Panc1 (cell line): ENCODE measurements at regions not wholly inside any gene's neighbourhood (a gene's known extent, or its start where the extent isn't known, plus 50 kb on each side); places are given as distances from the start of the nearest gene placed in this dataset.

Experiments
- ATAC-seq: fragments of 200-7000 bp; cut with Tn5 transposase; 2 replicates; pipeline ENCODE4 v1.9.1; 2020; ENCODE audit warnings: mild to moderate bottlenecking, moderate library complexity
- BruUV-seq: library from RNA; stranded (reverse); fragments of 400-500 nt; replicated peaks from 2 replicates; lab custom pipeline; 2021; lab: Mats Ljungman, UMichigan
- CTCF ChIA-PET: fragments of 300-600 bp; sonication (Branson Sonifier 250); formaldehyde crosslinking; loops from one replicate; lab custom pipeline; 2022; ENCODE audit warnings: antibody characterized with exemption; lab: Charles Lee
- POLR2A ChIA-PET: fragments of 300-600 bp; sonication (Branson Sonifier 250); formaldehyde crosslinking; loops from one replicate; lab custom pipeline; 2022; ENCODE audit warnings: antibody characterized with exemption; lab: Charles Lee
- DNase-seq: peaks from one replicate; pipeline ENCODE4 v3.0.0-alpha.2; 2010; ENCODE audit warnings: low read depth, low spot score
- H3K27ac ChIP-seq: 2 replicates; pipeline ENCODE4 v1.5.1; 2011; ENCODE audit warnings: mild to moderate bottlenecking, low read length, inconsistent platforms
- H3K27me3 ChIP-seq: fragments of 200-500 bp; sonication (Bioruptor generic); 2 replicates; pipeline ENCODE4 v1.6.0; 2014; ENCODE audit warnings: low read length, inconsistent platforms; ENCODE audit not compliant: control insufficient read depth, insufficient read depth
- H3K36me3 ChIP-seq: fragments of 200-500 bp; sonication (Bioruptor generic); 2 replicates; pipeline ENCODE4 v1.5.1; 2014; ENCODE audit warnings: inconsistent platforms, mild to moderate bottlenecking, low read length, moderate library complexity; ENCODE audit not compliant: control insufficient read depth, insufficient read depth
- H3K4me1 ChIP-seq: 2 replicates; pipeline ENCODE4 v1.5.1; 2011; ENCODE audit warnings: inconsistent platforms, mild to moderate bottlenecking, low read length, moderate library complexity; ENCODE audit not compliant: control insufficient read depth, insufficient read depth
- H3K4me3 ChIP-seq, 2 experiments: 2 replicates each; pipeline ENCODE4 v1.5.1; 2011 to 2012; ENCODE audit warnings: low read depth in 2 of 2, low read length in 2 of 2, mild to moderate bottlenecking in 2 of 2, inconsistent platforms in 1 of 2, moderate library complexity in 1 of 2
- H3K9me3 ChIP-seq: fragments of 200-500 bp; sonication (Bioruptor generic); 2 replicates; pipeline ENCODE4 v1.5.1; 2014; ENCODE audit warnings: low read depth, mild to moderate bottlenecking, inconsistent platforms, low read length, moderate library complexity; ENCODE audit not compliant: control insufficient read depth, insufficient read depth
- CTCF ChIP-seq: fragments of 450-650 bp; IDR thresholded peaks from 2 replicates; pipeline ENCODE4 v1.5.1; 2017; ENCODE audit warnings: mild to moderate bottlenecking
- POLR2AphosphoS5 ChIP-seq: IDR thresholded peaks from 2 replicates; pipeline ENCODE4 v1.6.1; 2012; ENCODE audit warnings: mild to moderate bottlenecking, low read depth, low read length, moderate library complexity
- REST ChIP-seq, 2 experiments: IDR thresholded peaks; 2 replicates each; pipeline ENCODE4 v1.6.1; 2011 to 2012; ENCODE audit warnings: low read depth in 2 of 2, control low read depth in 1 of 2, low read length in 1 of 2, mild to moderate bottlenecking in 1 of 2, moderate library complexity in 1 of 2; ENCODE audit not compliant: insufficient read depth in 1 of 2
- SIN3A ChIP-seq: IDR thresholded peaks from 2 replicates; pipeline ENCODE4 v1.6.1; 2012; ENCODE audit warnings: low read depth, mild to moderate bottlenecking, low read length, moderate library complexity, borderline replicate concordance; ENCODE audit not compliant: insufficient read depth
- TCF7L2 ChIP-seq: IDR thresholded peaks from 2 replicates; pipeline ENCODE4 v1.6.1; 2011; ENCODE audit warnings: mild to moderate bottlenecking, low read depth, low read length, inconsistent platforms
- in situ Hi-C: cut with HindIII; loops from 2 replicates; pipeline ENCODE4 v1.10.0; 2016; ENCODE audit warnings: low sequenced_read_pairs, low pct_unique_long_range_greater_than_20kb
- intact Hi-C: fragments of 100-400 bp; cut with micrococcal nuclease; formaldehyde crosslinking; loops from one replicate; pipeline ENCODE4 v1.10.0; 2022; ENCODE audit not compliant: unreplicated experiment

- H3K27me3 ChIP-seq = no peaks in the 10 kb centered on the region
- ATAC-seq = no peak
- CTCF ChIA-PET = no interaction called here
- H3K9me3 ChIP-seq = no peaks in the 10 kb centered on the region
- H3K27ac ChIP-seq = no peak overlapping the region
- H3K4me1 ChIP-seq = no peaks in the 10 kb centered on the region
- H3K4me3 ChIP-seq = no peak overlapping the region
- DNase-seq = no peak
- POLR2A ChIA-PET = no interaction called here
- BruUV-seq = no TSS peak
- TF ChIP-seq SIN3A (no peak), TCF7L2 (no peak), POLR2AphosphoS5 (no peak), REST (IDR thresholded peaks at IDR 0.05; ENCODE audit: insufficient read depth in 1 of 2, low read depth in 2 of 2, low read length in 1 of 2) (no peak), CTCF (no peak)
- in situ Hi-C loops = no loop called here
- intact Hi-C loops = no loop called here
- no peaks in the 10 kb centered on the region for H3K36me3 ChIP-seq
Measured at GRCh38 chr2:193876980-193877379, 1682.2 kb upstream of the TMEFF2 start.

- Histone ChIP-seq H3K27me3 (no peaks in the 10 kb centered on the region), H3K4me1 (no peaks in the 10 kb centered on the region), H3K9me3 (no peaks in the 10 kb centered on the region), H3K27ac (no peak overlapping the region), H3K4me3 (no peak overlapping the region), H3K36me3 (no peaks in the 10 kb centered on the region)
- no TSS peak for BruUV-seq
- intact Hi-C loops = no loop called here
- no peak for ATAC-seq
- ChIA-PET POLR2A (no interaction called here), CTCF (no interaction called here)
- TF ChIP-seq SIN3A = no peak
- no peak for TF ChIP-seq TCF7L2
- TF ChIP-seq CTCF = no peak
- TF ChIP-seq REST (IDR thresholded peaks at IDR 0.05; ENCODE audit: insufficient read depth in 1 of 2, low read depth in 2 of 2, low read length in 1 of 2) = no peak
- TF ChIP-seq POLR2AphosphoS5 = no peak
- DNase-seq = no peak
- in situ Hi-C loops = no loop called here
Measured at GRCh38 chr2:193869564-193869963, 1674.8 kb upstream of the TMEFF2 start.
